BJ (cell line): ENCODE measurements at regions not wholly inside any gene's neighbourhood (a gene's known extent, or its start where the extent isn't known, plus 50 kb on each side); places are given as distances from the start of the nearest gene placed in this dataset.

Source experiments
- CTCF ChIA-PET: fragments of 350-600 bp; formaldehyde crosslinking; extraction: SDS; loops from one replicate; lab custom pipeline; 2021; ENCODE audit warnings: antibody characterized with exemption, inconsistent platforms; lab: Yijun Ruan, JAX
- POLR2A ChIA-PET: fragments of 300-600 bp; sonication (Branson Sonifier 250); formaldehyde crosslinking; extraction: SDS; loops from one replicate; lab custom pipeline; 2021; ENCODE audit warnings: antibody characterized with exemption; lab: Charles Lee
- DNase-seq: peaks from one replicate; pipeline ENCODE4 v3.0.0-alpha.2; 2011; ENCODE audit warnings: low read depth
- H3K27me3 ChIP-seq: 2 replicates; pipeline ENCODE4 v1.6.0; 2011; ENCODE audit warnings: low read length; ENCODE audit not compliant: control insufficient read depth, insufficient read depth
- H3K36me3 ChIP-seq: 2 replicates; pipeline ENCODE4 v1.5.1; 2011; ENCODE audit warnings: low read length; ENCODE audit not compliant: control insufficient read depth, insufficient read depth
- H3K4me3 ChIP-seq: 2 replicates; pipeline ENCODE4 v1.5.1; 2011; ENCODE audit warnings: low read depth, mild to moderate bottlenecking, control low read depth, low read length
- TF ChIP-seq, protein P1 (sequence below): IDR thresholded peaks from 2 replicates; pipeline ENCODE4 v1.5.1; 2011; ENCODE audit warnings: low read depth, mild to moderate bottlenecking, control low read depth, inconsistent platforms, low read length, moderate library complexity; ENCODE audit not compliant: insufficient read depth

GRCh38 chr2:146468578-146468977 is 1376.3 kb upstream of the ACVR2A start:
- Histone ChIP-seq H3K27me3 (no peaks in the 10 kb centered on the region), H3K4me3 (no peak overlapping the region), H3K36me3 (no peaks in the 10 kb centered on the region)
- no peak for DNase-seq
- TF ChIP-seq, protein P1, sequence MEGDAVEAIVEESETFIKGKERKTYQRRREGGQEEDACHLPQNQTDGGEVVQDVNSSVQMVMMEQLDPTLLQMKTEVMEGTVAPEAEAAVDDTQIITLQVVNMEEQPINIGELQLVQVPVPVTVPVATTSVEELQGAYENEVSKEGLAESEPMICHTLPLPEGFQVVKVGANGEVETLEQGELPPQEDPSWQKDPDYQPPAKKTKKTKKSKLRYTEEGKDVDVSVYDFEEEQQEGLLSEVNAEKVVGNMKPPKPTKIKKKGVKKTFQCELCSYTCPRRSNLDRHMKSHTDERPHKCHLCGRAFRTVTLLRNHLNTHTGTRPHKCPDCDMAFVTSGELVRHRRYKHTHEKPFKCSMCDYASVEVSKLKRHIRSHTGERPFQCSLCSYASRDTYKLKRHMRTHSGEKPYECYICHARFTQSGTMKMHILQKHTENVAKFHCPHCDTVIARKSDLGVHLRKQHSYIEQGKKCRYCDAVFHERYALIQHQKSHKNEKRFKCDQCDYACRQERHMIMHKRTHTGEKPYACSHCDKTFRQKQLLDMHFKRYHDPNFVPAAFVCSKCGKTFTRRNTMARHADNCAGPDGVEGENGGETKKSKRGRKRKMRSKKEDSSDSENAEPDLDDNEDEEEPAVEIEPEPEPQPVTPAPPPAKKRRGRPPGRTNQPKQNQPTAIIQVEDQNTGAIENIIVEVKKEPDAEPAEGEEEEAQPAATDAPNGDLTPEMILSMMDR = no peak
- ChIA-PET POLR2A (no interaction called here), CTCF (no interaction called here)

DNA sequence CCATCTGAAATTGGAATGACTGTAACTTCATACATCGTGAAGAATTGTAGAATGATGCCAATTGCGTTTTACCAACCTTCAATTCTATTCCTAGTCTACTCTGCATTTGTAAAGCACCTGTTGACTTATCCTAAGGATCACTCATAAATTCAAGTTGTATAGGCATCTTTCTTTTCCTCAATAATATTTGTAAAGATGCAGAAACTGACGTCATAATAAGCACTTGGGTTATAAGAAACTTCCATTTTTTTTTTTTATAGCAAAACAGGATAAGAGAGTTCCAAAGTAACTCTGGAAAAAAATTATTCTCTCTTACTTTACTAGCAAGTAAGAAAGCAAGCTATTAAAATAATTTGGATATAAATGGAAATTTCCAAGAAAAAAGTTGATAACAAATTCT is 1377.4 kb upstream of the ACVR2A start:
- ChIA-PET CTCF (no interaction called here), POLR2A (no interaction called here)
- H3K36me3 ChIP-seq = no peaks in the 10 kb centered on the region
- H3K4me3 ChIP-seq = no peak overlapping the region
- DNase-seq = no peak
- TF ChIP-seq, protein P1 = no peak
- H3K27me3 ChIP-seq = no peaks in the 10 kb centered on the region

DNA sequence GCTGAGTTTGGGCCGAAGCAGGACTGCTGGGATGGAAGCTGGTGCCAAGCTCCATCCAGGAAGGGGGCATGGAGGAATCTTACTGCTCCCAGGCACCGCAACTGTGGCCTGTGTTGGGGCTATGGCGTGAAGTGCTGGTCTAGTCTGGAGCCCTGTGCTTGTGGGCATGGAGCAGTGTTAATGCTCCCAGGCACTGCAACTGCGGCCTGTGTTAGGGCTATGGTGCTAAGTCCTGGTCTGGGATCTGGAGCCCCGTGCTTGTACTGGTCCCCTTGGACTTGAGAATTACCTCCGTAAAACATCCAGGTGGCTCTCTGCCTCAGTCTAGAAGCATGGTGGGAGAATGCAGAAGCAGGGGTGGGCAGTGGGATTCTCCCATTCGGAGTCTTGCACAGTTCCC is 1379.4 kb upstream of the ACVR2A start:
- H3K36me3 ChIP-seq = no peaks in the 10 kb centered on the region
- H3K4me3 ChIP-seq = no peak overlapping the region
- no peaks in the 10 kb centered on the region for H3K27me3 ChIP-seq
- TF ChIP-seq, protein P1 = no peak
- ChIA-PET POLR2A (no interaction called here), CTCF (interaction anchor here (0.6 kb wide), 1 partner anchor 1629 kb away, joined by 3 read pairs; no protein-coding TSS in a partner anchor)
- no peak for DNase-seq

GRCh38 chr2:146461068-146461467 is 1383.8 kb upstream of the ACVR2A start:
- ChIA-PET POLR2A (no interaction called here), CTCF (no interaction called here)
- no peak for DNase-seq
- TF ChIP-seq, protein P1 = no peak
- Histone ChIP-seq H3K4me3 (no peak overlapping the region), H3K36me3 (no peaks in the 10 kb centered on the region), H3K27me3 (no peaks in the 10 kb centered on the region)

DNA sequence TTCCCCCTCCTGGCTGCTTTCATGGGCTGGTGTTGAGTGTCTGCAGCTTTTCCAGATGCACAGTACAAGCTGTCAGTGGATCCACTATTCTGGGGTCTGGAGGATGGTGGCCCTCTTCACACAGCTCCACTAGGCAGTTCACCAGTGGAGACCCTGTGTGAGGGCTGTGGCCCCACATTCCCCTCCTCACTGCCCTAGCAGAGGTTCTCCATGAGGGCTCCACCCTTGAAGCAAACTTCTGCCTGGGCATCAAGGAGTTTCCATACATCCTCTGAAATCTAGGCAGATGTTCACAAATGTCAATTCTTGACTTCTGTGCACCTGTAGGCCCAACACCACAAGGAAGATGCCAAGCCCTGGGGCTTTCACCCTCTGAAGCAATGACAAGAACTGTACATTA is 1386.2 kb upstream of the ACVR2A start:
- DNase-seq = no peak
- POLR2A ChIA-PET = no interaction called here
- H3K36me3 ChIP-seq = no peaks in the 10 kb centered on the region
- TF ChIP-seq, protein P1 = no peak
- H3K4me3 ChIP-seq = no peak overlapping the region
- CTCF ChIA-PET = no interaction called here
- H3K27me3 ChIP-seq = no peaks in the 10 kb centered on the region
